ENCODE measurements at regions not wholly inside any gene's neighbourhood (a gene's known extent, or its start where the extent isn't known, plus 50 kb on each side); places are given as distances from the start of the nearest gene placed in this dataset.

DNA sequence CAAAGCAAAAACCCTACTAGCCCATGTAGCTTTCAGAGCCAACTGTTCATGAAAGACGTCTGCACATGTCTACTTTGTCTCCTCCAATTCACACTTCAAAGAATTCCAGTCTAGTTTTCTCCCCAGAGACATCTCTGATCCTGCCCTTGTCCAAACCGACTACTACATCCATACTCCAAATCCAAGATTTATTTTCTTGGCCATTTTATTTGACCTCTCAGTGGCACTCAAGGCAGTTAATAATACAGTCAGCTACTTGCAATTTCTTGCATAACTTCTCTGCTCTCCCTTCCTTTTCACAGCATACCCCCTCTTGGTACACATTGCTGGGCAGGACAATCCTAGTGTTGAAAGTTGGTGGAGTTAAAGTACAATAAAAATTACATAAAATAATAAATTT, 170.9 kb upstream of the INHBA start:
- in situ Hi-C loops (cut with HindIII; ENCODE audit: low pct_unique_long_range_greater_than_20kb, low sequenced_read_pairs), result no loop called here
- no peak for DNase-seq (ENCODE audit: low read depth in 1 of 2, low spot score in 1 of 2)
- TF ChIP-seq JUND (IDR thresholded peaks at IDR 0.05; ENCODE audit: low read depth), result no peak

DNA sequence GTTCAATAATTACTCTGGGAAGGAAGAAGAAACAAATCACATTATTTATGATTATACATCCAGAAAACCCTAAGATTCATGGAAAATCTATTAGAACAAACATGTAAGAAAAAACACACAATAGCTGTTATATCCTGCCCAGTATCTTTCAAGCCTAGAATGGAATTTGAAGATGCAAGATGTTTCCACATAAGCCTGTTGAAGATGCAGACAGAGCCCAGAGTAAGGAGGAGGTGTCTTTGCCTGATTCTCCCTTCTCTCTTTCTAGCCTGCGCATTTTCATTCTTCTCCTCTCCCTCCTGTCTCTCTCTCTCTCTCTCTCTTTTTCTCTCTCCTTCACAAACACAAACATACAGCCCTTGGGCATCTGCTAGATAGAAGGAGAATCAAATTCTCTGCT, 170.1 kb upstream of the INHBA start:
- no peak for TF ChIP-seq JUND (IDR thresholded peaks at IDR 0.05; ENCODE audit: low read depth)
- in situ Hi-C loops (cut with HindIII; ENCODE audit: low pct_unique_long_range_greater_than_20kb, low sequenced_read_pairs), result no loop called here
- no peak for DNase-seq (ENCODE audit: low read depth in 1 of 2, low spot score in 1 of 2)

- in situ Hi-C loops (cut with HindIII; ENCODE audit: low pct_unique_long_range_greater_than_20kb, low sequenced_read_pairs), result no loop called here
- no peak for DNase-seq (ENCODE audit: low read depth in 1 of 2, low spot score in 1 of 2)
- TF ChIP-seq JUND (IDR thresholded peaks at IDR 0.05; ENCODE audit: low read depth), result no peak
Observed at GRCh38 chr7:41870461-41871138, 167.7 kb upstream of the INHBA start.

GRCh38 chr7:41869997-41870396, 167.1 kb upstream of the INHBA start:
- no peak for DNase-seq (ENCODE audit: low read depth in 1 of 2, low spot score in 1 of 2)
- TF ChIP-seq JUND (IDR thresholded peaks at IDR 0.05; ENCODE audit: low read depth), result no peak
- in situ Hi-C loops (cut with HindIII; ENCODE audit: low pct_unique_long_range_greater_than_20kb, low sequenced_read_pairs), result no loop called here

GRCh38 chr7:41869596-41869995, 166.7 kb upstream of the INHBA start:
- no peak for TF ChIP-seq JUND (IDR thresholded peaks at IDR 0.05; ENCODE audit: low read depth)
- in situ Hi-C loops (cut with HindIII; ENCODE audit: low pct_unique_long_range_greater_than_20kb, low sequenced_read_pairs), result no loop called here

DNA sequence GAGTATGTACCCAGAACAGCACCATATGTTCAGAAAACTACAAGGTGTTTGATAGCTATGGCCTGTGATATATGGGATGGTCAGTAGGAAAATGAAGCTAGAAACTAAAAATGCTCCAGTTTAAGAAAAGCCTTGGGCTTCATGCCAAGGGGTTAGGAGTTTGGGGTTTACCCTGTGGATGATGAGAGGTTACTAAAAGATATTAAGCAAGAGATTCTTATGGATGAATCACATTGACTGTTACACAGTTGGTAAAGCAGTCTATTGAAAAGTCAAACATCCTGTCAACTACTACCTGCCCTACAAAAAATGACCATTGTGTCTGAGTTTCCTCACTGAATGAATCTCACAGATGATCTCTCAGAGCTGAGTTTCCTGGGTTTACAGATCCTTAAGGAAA, 166.2 kb upstream of the INHBA start:
- TF ChIP-seq JUND (IDR thresholded peaks at IDR 0.05; ENCODE audit: low read depth), result no peak
- no peak for DNase-seq (ENCODE audit: low read depth in 1 of 2, low spot score in 1 of 2)
- in situ Hi-C loops (cut with HindIII; ENCODE audit: low pct_unique_long_range_greater_than_20kb, low sequenced_read_pairs), result no loop called here

More at GRCh38 chr7:41869596-41869995, 166.7 kb upstream of the INHBA start:
- no peak for DNase-seq (ENCODE audit: low read depth in 1 of 2, low spot score in 1 of 2)

DNA sequence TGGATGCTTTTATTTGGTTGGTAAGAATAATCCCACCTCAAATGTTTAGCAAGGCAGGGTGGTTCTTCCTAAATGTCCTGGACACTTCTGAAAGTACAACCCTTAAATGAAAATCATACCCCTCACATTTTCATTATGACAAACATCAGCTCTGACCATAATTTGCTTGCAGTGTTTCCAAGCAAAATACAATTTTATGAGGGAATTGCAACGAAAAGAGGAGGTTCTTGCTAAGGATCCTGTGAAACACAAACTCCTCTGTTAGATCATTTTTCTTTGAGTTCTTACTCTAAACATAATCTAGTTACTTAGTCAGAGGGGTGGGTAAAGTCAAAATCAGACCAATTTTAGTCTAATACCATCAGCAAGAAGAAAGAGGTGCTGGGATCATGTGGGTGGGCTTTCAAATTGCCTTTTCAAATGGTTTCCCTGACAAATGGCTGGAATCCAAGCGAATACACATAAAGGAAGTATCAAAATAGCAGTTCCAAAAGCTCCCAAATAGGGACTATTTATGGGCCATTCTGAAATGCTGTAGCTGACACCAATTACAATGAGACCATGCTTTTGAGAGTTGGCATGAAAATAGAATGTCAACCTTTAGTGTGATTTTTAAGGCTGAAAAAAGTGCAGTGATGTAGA, 164.9 kb upstream of the INHBA start:
- TF ChIP-seq JUND (IDR thresholded peaks at IDR 0.05; ENCODE audit: low read depth), result no peak
- DNase-seq (ENCODE audit: low read depth in 1 of 2, low spot score in 1 of 2), result no peak
- in situ Hi-C loops (cut with HindIII; ENCODE audit: low pct_unique_long_range_greater_than_20kb, low sequenced_read_pairs), result no loop called here

DNA sequence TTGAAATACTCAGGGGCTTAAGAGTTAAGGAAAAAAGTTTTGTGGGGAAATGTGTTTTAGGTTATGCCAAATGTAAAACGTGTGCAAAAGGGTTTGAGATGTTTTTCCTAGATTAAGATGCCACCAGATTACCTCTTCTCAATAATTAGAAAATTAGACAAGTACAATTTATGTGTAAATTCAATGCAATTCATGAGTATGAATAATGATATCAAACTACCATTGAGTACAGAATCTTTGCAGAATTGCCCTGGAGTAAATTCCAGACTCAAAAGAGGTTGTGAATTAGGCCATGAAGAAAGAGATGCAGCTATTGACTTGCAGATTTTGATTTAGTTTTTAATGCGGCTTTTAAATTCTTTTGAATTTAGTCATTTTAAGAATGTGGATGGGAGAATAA, 159.4 kb upstream of the INHBA start:
- no peak for DNase-seq (ENCODE audit: low read depth in 1 of 2, low spot score in 1 of 2)
- TF ChIP-seq JUND (IDR thresholded peaks at IDR 0.05; ENCODE audit: low read depth), result no peak
- in situ Hi-C loops (cut with HindIII; ENCODE audit: low pct_unique_long_range_greater_than_20kb, low sequenced_read_pairs), result no loop called here

DNA sequence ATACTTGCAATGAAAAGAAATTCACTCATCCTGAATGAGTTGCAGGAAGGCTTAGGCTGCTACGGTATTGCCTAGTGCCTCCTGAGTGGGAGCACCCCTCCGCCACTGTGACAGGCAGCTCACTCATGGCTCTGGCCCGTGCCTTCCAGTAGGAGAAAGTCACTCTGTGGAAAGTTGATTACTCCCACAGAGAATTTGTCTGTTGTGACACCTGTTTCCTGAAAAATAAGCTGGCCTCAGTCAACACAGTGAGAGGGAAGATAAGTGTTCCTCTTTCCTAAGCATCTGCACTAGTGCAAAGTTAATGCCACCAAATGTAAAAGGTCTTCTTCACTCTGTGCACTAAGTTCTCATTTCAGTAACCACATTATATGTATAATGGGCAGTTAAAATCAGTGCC, 158.8 kb upstream of the INHBA start:
- no peak for TF ChIP-seq JUND (IDR thresholded peaks at IDR 0.05; ENCODE audit: low read depth)
- in situ Hi-C loops (cut with HindIII; ENCODE audit: low pct_unique_long_range_greater_than_20kb, low sequenced_read_pairs), result no loop called here
- DNase-seq (ENCODE audit: low read depth in 1 of 2, low spot score in 1 of 2), result no peak

DNA sequence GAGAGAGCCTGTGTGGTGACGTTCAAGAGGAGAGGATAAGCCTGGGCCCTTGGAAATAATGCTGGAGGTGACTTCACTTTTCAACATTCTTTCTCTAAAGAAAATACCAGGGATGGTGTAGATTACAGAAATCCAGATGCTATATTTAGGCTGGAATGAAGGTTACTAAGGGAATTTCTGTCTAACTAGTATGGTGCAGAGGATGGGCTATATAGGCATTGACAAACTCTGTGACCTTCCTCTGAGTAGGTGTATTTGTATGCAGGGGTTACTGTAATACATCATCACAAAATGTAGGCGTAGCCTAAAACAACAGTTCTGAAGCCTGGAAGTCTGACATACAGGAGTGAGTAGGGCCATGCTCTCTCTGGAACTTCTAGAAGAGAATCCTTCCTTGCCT, 155.3 kb upstream of the INHBA start:
- no peak for TF ChIP-seq JUND (IDR thresholded peaks at IDR 0.05; ENCODE audit: low read depth)
- no peak for DNase-seq (ENCODE audit: low read depth in 1 of 2, low spot score in 1 of 2)
- in situ Hi-C loops (cut with HindIII; ENCODE audit: low pct_unique_long_range_greater_than_20kb, low sequenced_read_pairs), result no loop called here

DNA sequence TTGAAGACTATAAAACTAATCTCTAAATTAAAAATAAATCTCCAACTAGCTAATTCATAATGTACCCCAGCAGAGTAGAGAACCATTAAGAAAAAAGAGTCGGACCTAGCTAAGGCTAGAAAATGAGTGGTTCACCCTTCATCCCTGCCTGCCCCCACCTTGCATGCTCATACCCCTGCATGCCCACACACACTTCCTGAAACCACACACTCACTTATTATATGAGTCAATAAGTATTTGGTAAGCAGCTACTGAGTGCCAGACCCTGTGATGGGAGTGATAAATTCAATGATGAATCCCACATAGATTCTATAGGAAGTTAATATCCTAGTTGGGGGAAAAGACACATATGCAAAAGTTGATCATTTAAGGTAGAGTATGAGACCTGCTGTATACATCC, 152.9 kb upstream of the INHBA start:
- in situ Hi-C loops (cut with HindIII; ENCODE audit: low pct_unique_long_range_greater_than_20kb, low sequenced_read_pairs), result no loop called here
- no peak for TF ChIP-seq JUND (IDR thresholded peaks at IDR 0.05; ENCODE audit: low read depth)
- DNase-seq (ENCODE audit: low read depth in 1 of 2, low spot score in 1 of 2), result no peak

GRCh38 chr7:41847606-41848005, 144.7 kb upstream of the INHBA start:
- in situ Hi-C loops (cut with HindIII; ENCODE audit: low pct_unique_long_range_greater_than_20kb, low sequenced_read_pairs), result no loop called here
- DNase-seq (ENCODE audit: low read depth in 1 of 2, low spot score in 1 of 2), result no peak

GRCh38 chr7:41847151-41847550, 144.3 kb upstream of the INHBA start:
- no peak for TF ChIP-seq JUND (IDR thresholded peaks at IDR 0.05; ENCODE audit: low read depth)
- in situ Hi-C loops (cut with HindIII; ENCODE audit: low pct_unique_long_range_greater_than_20kb, low sequenced_read_pairs), result no loop called here
- no peak for DNase-seq (ENCODE audit: low read depth in 1 of 2, low spot score in 1 of 2)

More at GRCh38 chr7:41847606-41848005, 144.7 kb upstream of the INHBA start:
- no peak for TF ChIP-seq JUND (IDR thresholded peaks at IDR 0.05; ENCODE audit: low read depth)

DNA sequence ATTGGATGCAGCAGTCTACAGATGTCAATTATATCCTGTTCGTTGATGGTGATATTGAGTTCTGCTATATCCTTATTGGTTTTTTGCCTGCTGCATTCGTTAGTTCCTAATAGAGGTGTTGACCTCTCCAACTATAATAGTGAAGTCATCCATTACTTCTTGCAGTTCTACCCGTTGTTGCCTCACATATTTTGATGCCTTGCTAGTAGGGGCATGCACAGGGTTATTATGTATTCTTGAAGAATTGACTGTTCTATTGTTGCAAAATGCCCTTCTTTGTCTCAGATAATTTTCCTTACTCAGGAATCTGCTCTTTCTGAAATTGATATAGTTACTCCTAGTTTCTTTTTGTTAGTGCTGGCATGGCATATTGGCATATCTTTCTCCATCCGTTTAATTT, 140.1 kb upstream of the INHBA start:
- in situ Hi-C loops (cut with HindIII; ENCODE audit: low pct_unique_long_range_greater_than_20kb, low sequenced_read_pairs), result no loop called here
- no peak for TF ChIP-seq JUND (IDR thresholded peaks at IDR 0.05; ENCODE audit: low read depth)
- no peak for DNase-seq (ENCODE audit: low read depth in 1 of 2, low spot score in 1 of 2)
